Heart right ventricle (tissue), 16 donors: ENCODE measurements at regions not wholly inside any gene's neighbourhood (a gene's known extent, or its start where the extent isn't known, plus 50 kb on each side); places are given as distances from the start of the nearest gene placed in this dataset.

Source experiments
- ATAC-seq, 8 donors: fragments of 200-7000 bp; cut with Tn5 transposase; one replicate each; pipeline ENCODE4 v1.9.1; 2020; ENCODE audit warnings: mild to moderate bottlenecking in 8 of 8, moderate library complexity in 8 of 8, moderate number of reproducible peaks in 1 of 8
- DNase-seq, 2 donors: peaks; one replicate each; pipeline ENCODE4 v3.0.0-alpha.2; 2020
- H3K27ac ChIP-seq, 10 donors: fragments of 200-600 bp; sonication (generic) in 2 of 10; one replicate each; pipeline versions ENCODE4 v1.5.0 to v1.8.0; 2020 to 2022; ENCODE audit warnings: mild to moderate bottlenecking in 3 of 10
- H3K27me3 ChIP-seq, 7 donors: fragments of 200-600 bp; one replicate each; pipeline ENCODE4 v1.8.0; 2021 to 2022; ENCODE audit warnings: mild to moderate bottlenecking in 2 of 7
- H3K36me3 ChIP-seq, 9 donors: fragments of 200-600 bp; sonication (generic) in 1 of 9; one replicate each; pipeline versions ENCODE4 v1.5.0 to v1.8.0; 2020 to 2022; ENCODE audit warnings: mild to moderate bottlenecking in 2 of 9
- H3K4me1 ChIP-seq, 9 donors: fragments of 200-600 bp; sonication (generic) in 1 of 9; one replicate each; pipeline versions ENCODE4 v1.5.0 to v1.8.0; 2020 to 2022; ENCODE audit warnings: mild to moderate bottlenecking in 4 of 9
- H3K4me3 ChIP-seq, 10 donors: fragments of 200-600 bp; sonication (generic) in 2 of 10; one replicate each; pipeline versions ENCODE4 v1.5.0 to v1.8.0; 2020 to 2022; ENCODE audit warnings: mild to moderate bottlenecking in 7 of 10, moderate library complexity in 2 of 10
- H3K9me3 ChIP-seq, 11 donors: fragments of 200-600 bp in 10 of 11; sonication (generic) in 2 of 11; one replicate each; pipeline versions ENCODE4 v1.5.0 to v1.8.0; 2013 to 2022; ENCODE audit warnings: mild to moderate bottlenecking in 2 of 11, control low read depth in 1 of 11, moderate library complexity in 1 of 11
- WGBS, 2 donors: extraction: QIAGEN DNeasy Blood & Tissue Kit; methylation state at CpG; one replicate each; pipeline ENCODE4 v1.1.7; 2013; ENCODE audit warnings: inconsistent platforms in 1 of 2; 5-methylcytosine and 5-hydroxymethylcytosine counted together
- intact Hi-C, 10 donors: fragments of 100-400 bp; cut with DNase I; formaldehyde crosslinking; loops; one replicate each; pipeline versions ENCODE4 v1.11.1 to v1.14.2; 2022
- TF ChIP-seq, protein P1 (sequence below), 9 donors: fragments of 200-600 bp; sonication (generic) in 2 of 9; IDR thresholded peaks; one replicate each; pipeline versions ENCODE4 v1.5.0 to v1.8.0; 2021 to 2022; ENCODE audit warnings: antibody characterized with exemption in 9 of 9, mild to moderate bottlenecking in 5 of 9, moderate library complexity in 1 of 9
- donor health status: Arrhythmogenic right ventricular cardiomyopathy.
- donor health status: ischemic (EF 13 %, LVEDD 7.1; RV severe dilation, severe dysfunction).
- donor health status: healthy with polysubstance abuse.
- donor health status: DM: no; HTN: yes; CAD: no.
- donor health status: DM: no; HTN: no; CAD: no.
- donor health status: ischemic (EF 25% LVEDD 6.9; RV normal size, moderate dysfunction).
- donor health status: ischemic (EF 25% LVEDD 5.7; RV mildly dilated, moderate dysfunction).
- donor health status: healthy.
- donor health status: DM: yes; HTN: yes; CAD: no.
- donor health status: Ischemic cardiomyopathy.
- donor health status: ischemic (EF 35%, LVEDD 5.7; RV mildly dilated, moderate dysfunction).
- donor health status: nonischemic (EF 11% LVEDD 7.7; RV severe dilation, severe dysfunction).
- donor health status: DM: yes; HTN: yes; CAD: no.
- donor health status: PGD.
- donor health status: ischemic (EF 29% LVEDD 5.4; RV normal size, mild dysfunction).
- donor health status: nonischemic (EF 23%, LVEDD 6.1; RV moderate dilation, normal function).

DNA sequence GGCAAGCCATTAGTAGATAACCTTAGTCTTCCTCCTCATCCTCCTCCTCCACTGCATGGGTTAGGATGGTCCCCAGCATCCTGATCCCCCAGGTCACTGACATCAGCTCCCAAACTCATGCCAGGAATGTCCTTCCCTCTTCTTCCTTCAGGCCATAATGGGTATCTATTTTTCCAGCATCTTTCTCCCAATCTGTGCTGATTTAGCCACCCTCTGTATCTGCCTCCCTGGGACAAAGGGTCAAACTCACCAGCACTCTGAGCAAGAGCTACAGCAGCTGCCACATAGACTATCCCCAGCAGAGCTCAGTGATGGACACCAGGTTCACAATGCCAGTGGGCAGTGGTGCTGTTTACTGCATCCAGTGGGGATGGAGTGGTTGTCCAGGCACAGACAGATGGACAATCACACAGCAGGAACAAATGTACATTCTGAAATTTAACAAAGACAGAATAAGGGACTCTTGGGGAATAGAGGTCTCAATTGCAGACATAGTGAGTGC, 115.2 kb upstream of the TOP3B start:
- Histone ChIP-seq H3K4me3 (no peak overlapping the region), H3K36me3 (no peaks in the 10 kb centered on the region), H3K4me1 (no peaks in the 10 kb centered on the region), H3K9me3 (no peaks in the 10 kb centered on the region), H3K27ac (no peak overlapping the region), H3K27me3 (peaks cover 0 to 25% (median 7%) of the 10 kb centered on the region in 7 donors)
- intact Hi-C loops = no loop called here
- no peak for DNase-seq
- ATAC-seq = no peak
- TF ChIP-seq, protein P1, sequence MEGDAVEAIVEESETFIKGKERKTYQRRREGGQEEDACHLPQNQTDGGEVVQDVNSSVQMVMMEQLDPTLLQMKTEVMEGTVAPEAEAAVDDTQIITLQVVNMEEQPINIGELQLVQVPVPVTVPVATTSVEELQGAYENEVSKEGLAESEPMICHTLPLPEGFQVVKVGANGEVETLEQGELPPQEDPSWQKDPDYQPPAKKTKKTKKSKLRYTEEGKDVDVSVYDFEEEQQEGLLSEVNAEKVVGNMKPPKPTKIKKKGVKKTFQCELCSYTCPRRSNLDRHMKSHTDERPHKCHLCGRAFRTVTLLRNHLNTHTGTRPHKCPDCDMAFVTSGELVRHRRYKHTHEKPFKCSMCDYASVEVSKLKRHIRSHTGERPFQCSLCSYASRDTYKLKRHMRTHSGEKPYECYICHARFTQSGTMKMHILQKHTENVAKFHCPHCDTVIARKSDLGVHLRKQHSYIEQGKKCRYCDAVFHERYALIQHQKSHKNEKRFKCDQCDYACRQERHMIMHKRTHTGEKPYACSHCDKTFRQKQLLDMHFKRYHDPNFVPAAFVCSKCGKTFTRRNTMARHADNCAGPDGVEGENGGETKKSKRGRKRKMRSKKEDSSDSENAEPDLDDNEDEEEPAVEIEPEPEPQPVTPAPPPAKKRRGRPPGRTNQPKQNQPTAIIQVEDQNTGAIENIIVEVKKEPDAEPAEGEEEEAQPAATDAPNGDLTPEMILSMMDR (IDR thresholded peaks at IDR 0.05) = no peak

DNA sequence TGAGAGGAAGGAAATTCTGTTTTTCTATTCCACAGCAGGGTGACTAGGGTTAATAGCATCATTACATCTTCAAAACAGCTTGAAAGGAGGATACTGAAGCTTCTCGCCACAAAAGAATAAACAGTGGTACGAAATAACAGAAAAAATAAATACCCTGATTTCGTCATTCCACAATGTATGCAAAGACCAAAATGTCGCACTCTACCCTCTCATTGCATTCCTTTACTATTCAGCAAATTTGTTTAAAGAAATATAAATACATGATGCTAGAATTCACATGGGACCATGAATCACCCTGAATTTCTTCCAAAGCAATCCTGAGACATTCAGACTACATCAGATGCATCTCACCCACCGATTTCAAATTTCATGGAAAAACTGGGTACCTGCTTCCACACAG, 112.3 kb upstream of the TOP3B start:
- peaks cover 0 to 48% (median 29%) of the 10 kb centered on the region in 7 donors for H3K27me3 ChIP-seq
- no peaks in the 10 kb centered on the region for H3K9me3 ChIP-seq
- intact Hi-C loops = no loop called here
- no peak overlapping the region for H3K27ac ChIP-seq
- DNase-seq (no peak), ATAC-seq (no peak)
- no peak overlapping the region for H3K4me3 ChIP-seq
- H3K36me3 ChIP-seq = no peaks in the 10 kb centered on the region
- no peaks in the 10 kb centered on the region for H3K4me1 ChIP-seq
- WGBS, 2 donors = 81 to 84% methylated on average over 5 of the region's 5 CpGs
- TF ChIP-seq, protein P1 (IDR thresholded peaks at IDR 0.05) = no peak

DNA sequence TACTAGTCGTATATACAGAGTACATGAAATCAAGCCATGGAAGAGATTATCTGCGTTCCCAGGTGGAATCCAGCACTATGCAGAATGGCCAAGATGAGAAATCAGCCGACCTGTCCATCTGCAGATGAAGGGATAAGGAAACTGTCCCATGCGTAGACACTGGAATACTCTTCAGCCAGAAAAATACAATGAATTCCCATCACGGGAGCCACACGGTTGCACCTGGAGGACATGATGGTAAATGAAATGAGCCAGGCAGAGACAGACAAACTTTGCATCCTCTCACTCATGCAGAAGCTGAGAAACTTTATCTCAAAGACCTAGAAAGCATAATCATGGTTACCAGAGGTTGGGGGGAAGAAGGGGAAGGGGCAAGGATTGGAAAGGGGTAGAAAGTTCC, 111.9 kb upstream of the TOP3B start:
- DNase-seq = no peak
- no peaks in the 10 kb centered on the region for H3K9me3 ChIP-seq
- ATAC-seq = no peak
- H3K4me1 ChIP-seq = no peaks in the 10 kb centered on the region
- no peaks in the 10 kb centered on the region for H3K36me3 ChIP-seq
- no peak overlapping the region for H3K27ac ChIP-seq
- TF ChIP-seq, protein P1 (IDR thresholded peaks at IDR 0.05) = no peak
- intact Hi-C loops = no loop called here
- WGBS, 2 donors = 69 to 74% methylated on average over 6 of the region's 6 CpGs
- no peak overlapping the region for H3K4me3 ChIP-seq
- H3K27me3 ChIP-seq = peaks cover 0 to 52% (median 31%) of the 10 kb centered on the region in 7 donors

DNA sequence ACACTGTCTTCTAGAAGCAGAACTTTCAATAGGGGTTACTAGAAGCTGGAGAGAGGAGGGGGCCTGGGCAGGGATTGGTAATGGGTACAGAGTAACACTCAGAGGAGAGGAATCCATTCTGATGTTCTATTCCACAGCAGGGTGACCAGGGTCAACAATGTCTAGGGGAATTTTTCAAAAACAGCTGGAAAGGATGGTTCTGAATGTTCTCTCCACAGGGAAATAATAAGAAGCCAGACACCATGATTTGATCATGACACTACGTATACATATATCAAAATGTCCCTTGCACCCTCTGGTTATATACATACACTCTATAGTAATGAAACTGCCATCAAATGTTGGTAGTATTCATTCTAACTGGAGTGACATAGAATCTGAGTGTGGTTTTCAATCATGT, 111.2 kb upstream of the TOP3B start:
- intact Hi-C loops = no loop called here
- DNase-seq (no peak), ATAC-seq (no peak)
- Histone ChIP-seq H3K4me1 (no peaks in the 10 kb centered on the region), H3K4me3 (no peak overlapping the region), H3K27ac (no peak overlapping the region), H3K9me3 (no peaks in the 10 kb centered on the region), H3K36me3 (no peaks in the 10 kb centered on the region), H3K27me3 (peaks cover 0 to 59% (median 38%) of the 10 kb centered on the region in 7 donors)
- TF ChIP-seq, protein P1 (IDR thresholded peaks at IDR 0.05) = no peak
- WGBS, 2 donors = 76% methylated on average over 1 of the region's 1 CpG
